Type B pancreatic cell (in vitro differentiated cells): ENCODE measurements at regions not wholly inside any gene's neighbourhood (a gene's known extent, or its start where the extent isn't known, plus 50 kb on each side); places are given as distances from the start of the nearest gene placed in this dataset.
"Not testable (repeated sequence)": the region's sequence is repeated elsewhere in the genome, so short reads cannot be mapped to it uniquely, and the experiment has no call there.

ENCODE experiments used
- DNase-seq: peaks from one replicate; pipeline ENCODE4 v3.0.0; 2021; ENCODE audit warnings: mixed read lengths; ENCODE audit not compliant: unreplicated experiment; ENCODE audit errors: extremely low spot score
- H3K27ac Mint-ChIP-seq: 2 replicates; pipeline ENCODE4 v1.8.0; 2021; ENCODE audit warnings: mild to moderate bottlenecking, mixed read lengths
- H3K27me3 Mint-ChIP-seq: 2 replicates; pipeline ENCODE4 v1.8.0; 2021; ENCODE audit warnings: mixed read lengths
- H3K36me3 Mint-ChIP-seq: 2 replicates; pipeline ENCODE4 v1.8.0; 2021; ENCODE audit warnings: mixed read lengths
- H3K4me1 Mint-ChIP-seq: one replicate; pipeline ENCODE4 v1.8.0; 2021; ENCODE audit warnings: mixed read lengths; ENCODE audit not compliant: unreplicated experiment
- H3K4me3 Mint-ChIP-seq: 2 replicates; pipeline ENCODE4 v1.8.0; 2021; ENCODE audit warnings: mild to moderate bottlenecking, mixed read lengths
- H3K9me3 Mint-ChIP-seq: 2 replicates; pipeline ENCODE4 v1.8.0; 2021; ENCODE audit warnings: mixed read lengths
- CTCF ChIP-seq: fragments of 200-600 bp; sonication (generic); conservative IDR thresholded peaks from 2 replicates; pipeline ENCODE4 v1.5.0; 2021; ENCODE audit warnings: antibody characterized with exemption, mild to moderate bottlenecking

- no peak overlapping the region for H3K27ac Mint-ChIP-seq
- TF ChIP-seq CTCF: no peak
- H3K36me3 Mint-ChIP-seq: peaks cover 7% of the 10 kb centered on the region
- H3K4me3 Mint-ChIP-seq: no peak overlapping the region
- peaks cover 10% of the 10 kb centered on the region for H3K27me3 Mint-ChIP-seq
- no peaks in the 10 kb centered on the region for H3K9me3 Mint-ChIP-seq
- H3K4me1 Mint-ChIP-seq: peaks cover 19% of the 10 kb centered on the region
- DNase-seq: no peak
Measured at GRCh38 chr10:77726732-77727131, 89.1 kb upstream of the KCNMA1 start.

DNA sequence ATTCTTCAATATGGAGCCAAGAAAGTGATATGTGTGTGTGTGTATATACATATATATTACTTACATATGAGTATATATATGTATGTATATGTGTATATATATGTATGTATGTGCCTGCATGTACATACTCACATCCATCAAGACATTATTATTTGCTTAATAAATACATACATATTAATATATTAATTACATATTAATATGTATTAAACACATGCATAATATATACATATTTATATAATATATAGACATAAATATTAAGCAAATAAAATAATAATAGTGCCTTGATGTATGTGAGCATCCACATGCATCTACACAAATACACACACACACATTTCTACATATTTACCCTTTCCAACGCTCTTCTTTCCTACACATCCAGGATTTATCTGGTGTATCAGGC lies 88.7 kb upstream of the KCNMA1 start:
- peaks cover 24% of the 10 kb centered on the region for H3K4me1 Mint-ChIP-seq
- no peak for TF ChIP-seq CTCF
- H3K36me3 Mint-ChIP-seq: peaks cover 7% of the 10 kb centered on the region
- no peak overlapping the region for H3K4me3 Mint-ChIP-seq
- no peak for DNase-seq
- peaks cover 10% of the 10 kb centered on the region for H3K27me3 Mint-ChIP-seq
- no peak overlapping the region for H3K27ac Mint-ChIP-seq
- H3K9me3 Mint-ChIP-seq: no peaks in the 10 kb centered on the region

- no peak overlapping the region for H3K4me3 Mint-ChIP-seq
- H3K9me3 Mint-ChIP-seq: no peaks in the 10 kb centered on the region
- H3K4me1 Mint-ChIP-seq: peaks cover 28% of the 10 kb centered on the region
- no peak for DNase-seq
- H3K27ac Mint-ChIP-seq: no peak overlapping the region
- peaks cover 3% of the 10 kb centered on the region for H3K27me3 Mint-ChIP-seq
- TF ChIP-seq CTCF: no peak
- peaks cover 7% of the 10 kb centered on the region for H3K36me3 Mint-ChIP-seq
Measured at GRCh38 chr10:77724820-77725219, 87.2 kb upstream of the KCNMA1 start.

DNA sequence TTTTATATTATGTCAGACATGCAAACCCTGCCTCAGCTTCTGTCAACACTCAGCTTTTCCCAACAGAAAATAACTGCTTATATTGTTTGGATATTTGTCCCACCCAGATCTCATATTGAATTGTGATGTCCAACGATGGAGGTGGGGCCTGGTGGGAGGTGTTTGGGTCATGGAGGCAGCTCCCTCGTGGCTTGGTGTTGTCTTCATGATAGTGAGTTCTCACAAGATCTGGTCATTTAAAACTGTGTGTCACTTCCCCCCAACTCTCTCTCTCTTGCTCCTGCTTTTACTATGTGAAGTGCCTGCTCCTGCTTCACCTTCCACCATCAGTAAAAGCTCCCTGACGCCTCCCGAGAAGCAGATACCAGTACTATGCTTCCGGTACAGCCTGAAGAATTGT lies 85.8 kb upstream of the KCNMA1 start:
- TF ChIP-seq CTCF: no peak
- Mint-ChIP-seq H3K4me1 (peaks cover 36% of the 10 kb centered on the region), H3K27ac (no peak overlapping the region), H3K4me3 (no peak overlapping the region), H3K36me3 (peaks cover 7% of the 10 kb centered on the region), H3K27me3 (peaks cover 12% of the 10 kb centered on the region), H3K9me3 (no peaks in the 10 kb centered on the region)
- no peak for DNase-seq

GRCh38 chr10:77722956-77723355 lies 85.3 kb upstream of the KCNMA1 start:
- H3K27me3 Mint-ChIP-seq: peaks cover 15% of the 10 kb centered on the region
- H3K27ac Mint-ChIP-seq, DNase-seq, H3K9me3 Mint-ChIP-seq, H3K4me3 Mint-ChIP-seq, H3K36me3 Mint-ChIP-seq: not testable (repeated sequence)
- H3K4me1 Mint-ChIP-seq: peaks cover 40% of the 10 kb centered on the region

- no peak for TF ChIP-seq CTCF
- Mint-ChIP-seq H3K27me3 (peaks cover 16% of the 10 kb centered on the region), H3K36me3 (peaks cover 7% of the 10 kb centered on the region), H3K4me3 (no peak overlapping the region), H3K9me3 (no peaks in the 10 kb centered on the region), H3K27ac (no peak overlapping the region), H3K4me1 (peaks cover 47% of the 10 kb centered on the region)
- no peak for DNase-seq
Measured at GRCh38 chr10:77721815-77722214, 84.2 kb upstream of the KCNMA1 start.
